LNCAP (cell line): ENCODE measurements at regions not wholly inside any gene's neighbourhood (a gene's known extent, or its start where the extent isn't known, plus 50 kb on each side); places are given as distances from the start of the nearest gene placed in this dataset.

ENCODE experiments used
- TF ChIP-seq, protein P1 (sequence below): fragments of 450-650 bp; IDR thresholded peaks from 2 replicates; pipeline ENCODE4 v1.5.1; 2017; ENCODE audit warnings: mild to moderate bottlenecking

DNA sequence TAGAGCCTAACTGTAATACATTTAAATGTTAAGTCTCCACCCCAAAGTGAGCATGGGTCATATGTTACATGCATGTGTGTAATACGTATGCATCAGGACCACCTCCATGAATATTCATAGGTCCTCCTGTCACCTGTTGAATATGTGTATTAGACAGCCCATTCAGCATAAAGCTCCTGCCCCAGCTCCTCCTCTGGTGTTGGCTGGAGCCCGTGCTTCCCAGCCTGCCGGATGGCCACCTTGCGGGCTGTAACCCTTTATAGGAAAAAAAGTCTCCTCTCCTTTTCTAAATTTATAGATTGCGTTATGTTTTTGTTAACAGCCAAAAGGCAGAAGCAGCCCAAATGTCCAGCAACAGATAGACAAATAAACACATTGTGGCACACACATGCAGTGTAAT is 299.5 kb downstream of the MED10 start:
- TF ChIP-seq, protein P1, sequence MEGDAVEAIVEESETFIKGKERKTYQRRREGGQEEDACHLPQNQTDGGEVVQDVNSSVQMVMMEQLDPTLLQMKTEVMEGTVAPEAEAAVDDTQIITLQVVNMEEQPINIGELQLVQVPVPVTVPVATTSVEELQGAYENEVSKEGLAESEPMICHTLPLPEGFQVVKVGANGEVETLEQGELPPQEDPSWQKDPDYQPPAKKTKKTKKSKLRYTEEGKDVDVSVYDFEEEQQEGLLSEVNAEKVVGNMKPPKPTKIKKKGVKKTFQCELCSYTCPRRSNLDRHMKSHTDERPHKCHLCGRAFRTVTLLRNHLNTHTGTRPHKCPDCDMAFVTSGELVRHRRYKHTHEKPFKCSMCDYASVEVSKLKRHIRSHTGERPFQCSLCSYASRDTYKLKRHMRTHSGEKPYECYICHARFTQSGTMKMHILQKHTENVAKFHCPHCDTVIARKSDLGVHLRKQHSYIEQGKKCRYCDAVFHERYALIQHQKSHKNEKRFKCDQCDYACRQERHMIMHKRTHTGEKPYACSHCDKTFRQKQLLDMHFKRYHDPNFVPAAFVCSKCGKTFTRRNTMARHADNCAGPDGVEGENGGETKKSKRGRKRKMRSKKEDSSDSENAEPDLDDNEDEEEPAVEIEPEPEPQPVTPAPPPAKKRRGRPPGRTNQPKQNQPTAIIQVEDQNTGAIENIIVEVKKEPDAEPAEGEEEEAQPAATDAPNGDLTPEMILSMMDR, result no peak

GRCh38 chr5:6076341-6077239 is 301.8 kb downstream of the MED10 start:
- TF ChIP-seq, protein P1, result no peak

DNA sequence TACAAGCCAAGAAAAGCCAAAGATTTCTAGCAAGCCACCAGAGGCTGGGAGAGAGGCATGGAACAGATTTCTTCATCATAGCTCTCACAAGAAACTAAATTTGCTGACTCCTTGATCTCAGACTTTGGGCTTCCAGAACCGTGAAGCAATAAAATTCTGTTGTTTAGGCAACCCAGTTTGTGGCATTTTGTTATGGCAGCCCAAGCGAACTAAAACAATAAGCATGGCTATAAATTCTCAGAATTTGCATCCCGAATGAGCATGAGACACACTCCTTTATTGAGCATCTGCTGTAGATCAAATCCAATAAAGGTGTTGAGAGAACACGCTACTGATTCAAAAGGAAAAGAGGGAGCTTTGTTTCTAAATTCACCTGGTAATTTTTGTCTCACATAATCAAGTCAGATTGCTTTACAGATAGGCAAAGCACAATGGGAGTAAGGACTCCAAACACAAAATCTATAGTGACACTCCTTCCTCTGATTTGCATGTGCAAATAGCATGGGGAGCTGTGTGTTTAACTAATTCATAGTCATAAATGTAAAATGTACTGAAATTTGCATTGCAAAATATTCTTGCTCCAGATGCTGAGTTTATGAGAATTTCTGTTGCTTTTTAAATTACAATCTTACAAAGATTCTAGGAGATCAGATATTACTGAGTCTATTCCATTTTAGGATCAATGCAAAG is 308.7 kb downstream of the MED10 start:
- TF ChIP-seq, protein P1, result no peak

GRCh38 chr5:6066016-6066415 is 312.3 kb downstream of the MED10 start:
- TF ChIP-seq, protein P1, result no peak

DNA sequence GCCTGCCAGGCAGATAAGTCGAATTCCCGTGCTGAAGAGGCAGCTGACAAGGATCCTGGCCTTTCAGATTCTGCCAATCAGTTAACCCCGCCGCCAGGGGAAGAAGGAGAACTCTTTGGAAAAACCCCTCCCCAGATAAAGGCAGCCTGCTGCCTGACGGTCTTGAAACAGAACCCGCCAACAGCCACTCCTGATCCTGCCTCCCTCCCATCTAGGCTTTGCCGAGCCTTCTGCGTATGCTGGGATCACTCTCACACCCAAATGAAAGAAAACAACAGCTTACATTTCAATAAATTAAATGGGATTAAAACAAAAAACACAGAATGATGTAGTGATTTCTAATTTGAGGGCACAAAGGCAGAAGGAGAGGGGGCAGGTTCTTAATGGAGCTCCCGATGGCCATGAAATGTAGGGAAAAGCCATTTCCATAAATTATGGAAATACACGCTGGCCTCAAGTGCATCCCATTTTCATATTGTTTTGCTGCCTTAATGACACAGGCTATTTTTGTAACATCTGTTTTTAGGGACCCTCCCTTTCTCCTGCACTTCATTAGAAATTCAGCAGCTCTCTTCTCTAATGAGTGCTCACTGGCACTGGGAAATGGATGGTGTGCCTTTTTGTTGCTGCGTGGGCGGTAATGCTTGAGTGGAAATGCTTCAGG is 319.1 kb downstream of the MED10 start:
- TF ChIP-seq, protein P1, result no peak

GRCh38 chr5:6058055-6058715 is 320.2 kb downstream of the MED10 start:
- TF ChIP-seq, protein P1, result no peak

- TF ChIP-seq, protein P1, result no peak
Measured at GRCh38 chr5:6056280-6056679, 322.1 kb downstream of the MED10 start.
